Uterus (tissue), 3 donors: ENCODE measurements at regions not wholly inside any gene's neighbourhood (a gene's known extent, or its start where the extent isn't known, plus 50 kb on each side); places are given as distances from the start of the nearest gene placed in this dataset.

Experiments used
- DNase-seq, 2 donors: peaks; one replicate each; pipeline ENCODE4 v3.0.0-alpha.2; 2019 to 2020
- H3K27ac ChIP-seq, 2 donors: fragments of 200-600 bp; sonication (generic); 1 replicate in 1 of 2; 2 replicates in 1 of 2; pipeline ENCODE4 v1.5.1; 2016 to 2018
- H3K27me3 ChIP-seq, 2 donors: fragments of 200-600 bp; sonication (generic); one replicate each; pipeline ENCODE4 v1.5.1; 2018 to 2019; ENCODE audit warnings: control low read depth in 1 of 2
- H3K36me3 ChIP-seq, 2 donors: fragments of 200-600 bp; sonication (generic); one replicate each; pipeline ENCODE4 v1.5.1; 2019; ENCODE audit warnings: control low read depth in 1 of 2
- H3K4me1 ChIP-seq, 2 donors: fragments of 200-600 bp; sonication (generic); one replicate each; pipeline ENCODE4 v1.5.1; 2018 to 2019; ENCODE audit warnings: control low read depth in 1 of 2
- H3K4me3 ChIP-seq, 2 donors: fragments of 200-600 bp; sonication (generic); 1 replicate in 1 of 2; 2 replicates in 1 of 2; pipeline ENCODE4 v1.5.1; 2018 to 2019; ENCODE audit warnings: mild to moderate bottlenecking in 1 of 2
- H3K9me3 ChIP-seq, 2 donors: fragments of 200-600 bp; sonication (generic); one replicate each; pipeline ENCODE4 v1.5.1; 2019; ENCODE audit warnings: control low read depth in 1 of 2
- CTCF ChIP-seq, 4 experiments: fragments of 200-600 bp in 2 of 4; fragments of 450-650 bp in 2 of 4; sonication (generic) in 2 of 4; IDR thresholded peaks; one replicate each; pipeline ENCODE4 v1.5.1; 2016 to 2019; ENCODE audit warnings: antibody characterized with exemption in 4 of 4, mild to moderate bottlenecking in 2 of 4, moderate library complexity in 1 of 4
- POLR2A ChIP-seq, 2 donors: fragments of 450-650 bp; IDR thresholded peaks; one replicate each; pipeline ENCODE4 v1.6.1; 2016; ENCODE audit warnings: antibody characterized with exemption in 2 of 2, mild to moderate bottlenecking in 1 of 2, moderate library complexity in 1 of 2
- intact Hi-C: fragments of 100-400 bp; cut with DNase I; formaldehyde crosslinking; loops from one replicate; pipeline ENCODE4 v1.15.1; 2023; ENCODE audit warnings: low total_unique reads
- donor health status: DM: yes; HTN: yes; CAD: no.

GRCh38 chr3:177426878-177427495 lies 229.7 kb upstream of the TBL1XR1 start:
- Histone ChIP-seq H3K9me3 (no peaks in the 10 kb centered on the region), H3K27ac (peak overlapping the region; percentile 15 to 45), H3K4me1 (peaks cover 0 to 5% of the 10 kb centered on the region in 2 donors), H3K36me3 (no peaks in the 10 kb centered on the region), H3K27me3 (no peaks in the 10 kb centered on the region), H3K4me3 (no peak overlapping the region)
- no peak for TF ChIP-seq CTCF (IDR thresholded peaks at IDR 0.05)
- TF ChIP-seq POLR2A (IDR thresholded peaks at IDR 0.05), result no peak
- no peak for DNase-seq
- intact Hi-C loops, result no loop called here

GRCh38 chr3:177427540-177427939 lies 230.3 kb upstream of the TBL1XR1 start:
- no peaks in the 10 kb centered on the region for H3K27me3 ChIP-seq
- peaks cover 0 to 7% of the 10 kb centered on the region in 2 donors for H3K4me1 ChIP-seq
- intact Hi-C loops, result no loop called here
- TF ChIP-seq CTCF (IDR thresholded peaks at IDR 0.05) (no peak), POLR2A (IDR thresholded peaks at IDR 0.05) (no peak)
- DNase-seq, result no peak
- H3K27ac ChIP-seq, result peak overlapping the region; percentile 15 to 45
- H3K4me3 ChIP-seq, result no peak overlapping the region
- no peaks in the 10 kb centered on the region for H3K9me3 ChIP-seq
- H3K36me3 ChIP-seq, result no peaks in the 10 kb centered on the region

- Histone ChIP-seq H3K4me1 (peaks cover 0 to 7% of the 10 kb centered on the region in 2 donors), H3K4me3 (no peak overlapping the region), H3K36me3 (no peaks in the 10 kb centered on the region), H3K27ac (peak overlapping the region in 1 of 2 donors; percentile 3), H3K27me3 (no peaks in the 10 kb centered on the region), H3K9me3 (no peaks in the 10 kb centered on the region)
- TF ChIP-seq POLR2A (IDR thresholded peaks at IDR 0.05) (no peak), CTCF (IDR thresholded peaks at IDR 0.05) (no peak)
- DNase-seq, result no peak
- intact Hi-C loops, result no loop called here
Observed at GRCh38 chr3:177429079-177429478, 231.8 kb upstream of the TBL1XR1 start.

- no peaks in the 10 kb centered on the region for H3K9me3 ChIP-seq
- peaks cover 0 to 7% of the 10 kb centered on the region in 2 donors for H3K4me1 ChIP-seq
- TF ChIP-seq POLR2A (IDR thresholded peaks at IDR 0.05), result no peak
- no peaks in the 10 kb centered on the region for H3K36me3 ChIP-seq
- no peak overlapping the region for H3K4me3 ChIP-seq
- no peaks in the 10 kb centered on the region for H3K27me3 ChIP-seq
- no peak overlapping the region for H3K27ac ChIP-seq
- no peak for DNase-seq
- intact Hi-C loops, result no loop called here
Observed at GRCh38 chr3:177429771-177430170, 232.5 kb upstream of the TBL1XR1 start.

GRCh38 chr3:177430653-177431052 lies 233.4 kb upstream of the TBL1XR1 start:
- peak overlapping the region in 1 of 2 donors; percentile 18 for H3K27ac ChIP-seq
- DNase-seq, result no peak
- H3K4me1 ChIP-seq, result peaks cover 0 to 7% of the 10 kb centered on the region in 2 donors
- H3K36me3 ChIP-seq, result no peaks in the 10 kb centered on the region
- H3K27me3 ChIP-seq, result no peaks in the 10 kb centered on the region
- intact Hi-C loops, result no loop called here
- TF ChIP-seq CTCF (IDR thresholded peaks at IDR 0.05), result no peak
- TF ChIP-seq POLR2A (IDR thresholded peaks at IDR 0.05), result no peak
- H3K9me3 ChIP-seq, result no peaks in the 10 kb centered on the region
- H3K4me3 ChIP-seq, result no peak overlapping the region
